Brain microvascular endothelial cell (primary cell): ENCODE measurements at regions not wholly inside any gene's neighbourhood (a gene's known extent, or its start where the extent isn't known, plus 50 kb on each side); places are given as distances from the start of the nearest gene placed in this dataset.

Experiments
- DNase-seq: peaks from one replicate; pipeline ENCODE4 v3.0.0-alpha.2; 2020
- H3K27ac ChIP-seq: fragments of 250-450 bp; sonication (Bioruptor Pico); 2 replicates; pipeline ENCODE4 v1.5.1; 2020; ENCODE audit warnings: mild to moderate bottlenecking, moderate library complexity
- H3K27me3 ChIP-seq: fragments of 250-450 bp; sonication (Bioruptor Pico); replicated peaks from 2 replicates; pipeline ENCODE4 v1.5.1; 2020; ENCODE audit warnings: mild to moderate bottlenecking
- H3K36me3 ChIP-seq: fragments of 250-450 bp; sonication (Bioruptor Pico); replicated peaks from 2 replicates; pipeline ENCODE4 v1.5.1; 2020; ENCODE audit warnings: mild to moderate bottlenecking
- H3K4me3 ChIP-seq: 2 replicates; pipeline ENCODE4 v1.5.1; 2011; ENCODE audit warnings: low read depth, mild to moderate bottlenecking, control low read depth, low read length, moderate library complexity
- in situ Hi-C: cut with HindIII; loops from 2 replicates; pipeline ENCODE4 v1.10.0; 2017; ENCODE audit warnings: low sequenced_read_pairs, low pct_ligation_motif_present
- TF ChIP-seq, protein P1 (sequence below): IDR thresholded peaks from 2 replicates; pipeline ENCODE4 v1.5.1; 2011; ENCODE audit warnings: low read depth, mild to moderate bottlenecking, moderate library complexity, low read length, control low read depth, inconsistent platforms; ENCODE audit errors: missing control alignments

- in situ Hi-C loops: no loop called here
- Histone ChIP-seq H3K27me3 (no peaks in the 10 kb centered on the region), H3K27ac (no peak overlapping the region), H3K36me3 (no peaks in the 10 kb centered on the region), H3K4me3 (no peak overlapping the region)
- TF ChIP-seq, protein P1, sequence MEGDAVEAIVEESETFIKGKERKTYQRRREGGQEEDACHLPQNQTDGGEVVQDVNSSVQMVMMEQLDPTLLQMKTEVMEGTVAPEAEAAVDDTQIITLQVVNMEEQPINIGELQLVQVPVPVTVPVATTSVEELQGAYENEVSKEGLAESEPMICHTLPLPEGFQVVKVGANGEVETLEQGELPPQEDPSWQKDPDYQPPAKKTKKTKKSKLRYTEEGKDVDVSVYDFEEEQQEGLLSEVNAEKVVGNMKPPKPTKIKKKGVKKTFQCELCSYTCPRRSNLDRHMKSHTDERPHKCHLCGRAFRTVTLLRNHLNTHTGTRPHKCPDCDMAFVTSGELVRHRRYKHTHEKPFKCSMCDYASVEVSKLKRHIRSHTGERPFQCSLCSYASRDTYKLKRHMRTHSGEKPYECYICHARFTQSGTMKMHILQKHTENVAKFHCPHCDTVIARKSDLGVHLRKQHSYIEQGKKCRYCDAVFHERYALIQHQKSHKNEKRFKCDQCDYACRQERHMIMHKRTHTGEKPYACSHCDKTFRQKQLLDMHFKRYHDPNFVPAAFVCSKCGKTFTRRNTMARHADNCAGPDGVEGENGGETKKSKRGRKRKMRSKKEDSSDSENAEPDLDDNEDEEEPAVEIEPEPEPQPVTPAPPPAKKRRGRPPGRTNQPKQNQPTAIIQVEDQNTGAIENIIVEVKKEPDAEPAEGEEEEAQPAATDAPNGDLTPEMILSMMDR: no peak
- DNase-seq: peak; percentile 41
Observed at GRCh38 chr2:182616471-182617393, 99.3 kb upstream of the DNAJC10 start.

DNA sequence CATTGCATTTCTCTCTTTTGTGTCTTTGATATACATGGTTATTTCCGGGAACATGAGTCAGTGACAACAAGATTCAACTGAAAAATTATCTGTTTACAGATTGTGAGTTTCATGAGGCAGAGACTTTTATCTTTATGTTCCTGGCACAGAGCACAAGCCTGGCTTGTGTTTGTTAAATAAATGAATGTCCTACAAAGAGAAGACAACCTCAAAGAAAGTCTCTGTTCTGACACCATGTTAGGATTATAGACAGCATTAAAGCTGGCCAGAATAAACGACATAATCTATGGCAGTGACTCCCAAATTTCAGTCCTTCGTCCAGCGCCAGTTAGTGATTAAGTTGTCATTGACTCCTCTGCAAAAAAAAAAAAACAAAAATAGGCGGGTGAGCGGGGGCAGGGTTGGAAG is 97.4 kb upstream of the DNAJC10 start:
- TF ChIP-seq, protein P1: no peak
- H3K36me3 ChIP-seq: no peaks in the 10 kb centered on the region
- DNase-seq: no peak
- in situ Hi-C loops: no loop called here
- H3K4me3 ChIP-seq: no peak overlapping the region
- H3K27ac ChIP-seq: no peak overlapping the region
- no peaks in the 10 kb centered on the region for H3K27me3 ChIP-seq

DNA sequence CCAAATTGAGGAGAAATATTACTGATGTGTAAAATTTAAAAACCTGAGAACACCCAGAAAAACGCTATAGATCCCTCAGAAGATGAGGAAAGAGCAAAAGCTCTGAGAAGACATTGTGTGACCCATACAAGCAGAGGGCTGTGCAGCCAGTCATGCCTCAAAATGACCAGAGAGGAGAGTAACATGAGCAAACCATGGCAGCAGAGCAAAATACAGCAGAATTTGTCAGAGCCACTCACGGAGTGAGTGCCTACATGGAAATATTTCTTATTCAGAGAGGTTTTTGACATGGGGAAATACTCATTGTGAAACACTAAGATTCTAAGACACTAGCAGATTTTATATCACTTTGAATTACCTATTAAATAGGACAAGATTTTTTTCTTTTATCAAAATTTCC is 96.8 kb upstream of the DNAJC10 start:
- H3K4me3 ChIP-seq: no peak overlapping the region
- in situ Hi-C loops: no loop called here

DNA sequence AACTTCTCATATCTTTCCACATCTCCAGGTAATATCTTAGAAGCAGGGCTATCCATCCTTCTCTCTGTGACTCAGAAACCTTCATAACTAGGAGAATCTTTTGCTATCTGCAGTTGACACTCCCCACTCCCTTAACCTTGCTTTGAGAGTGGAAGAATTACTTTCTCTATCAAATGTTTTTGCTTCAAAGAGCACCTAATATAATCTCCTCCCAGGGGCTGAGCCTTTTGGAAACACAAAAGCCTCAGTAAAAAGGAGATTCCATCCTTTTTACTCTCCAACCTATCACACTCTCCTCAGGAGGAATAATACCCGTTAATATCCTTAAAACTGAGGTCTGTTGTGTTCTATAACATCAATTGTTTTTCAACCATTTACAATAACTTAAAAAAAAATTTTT is 94.9 kb upstream of the DNAJC10 start:
- Histone ChIP-seq H3K4me3 (no peak overlapping the region), H3K27me3 (no peaks in the 10 kb centered on the region), H3K27ac (no peak overlapping the region), H3K36me3 (no peaks in the 10 kb centered on the region)
- TF ChIP-seq, protein P1: no peak
- in situ Hi-C loops: no loop called here
- DNase-seq: no peak

More for the DNA sequence above, 96.8 kb upstream of the DNAJC10 start:
- DNase-seq: no peak
- TF ChIP-seq, protein P1: no peak
- H3K27ac ChIP-seq: no peak overlapping the region
- H3K27me3 ChIP-seq: no peaks in the 10 kb centered on the region
- H3K36me3 ChIP-seq: no peaks in the 10 kb centered on the region

GRCh38 chr2:182621810-182622209 is 94.2 kb upstream of the DNAJC10 start:
- Histone ChIP-seq H3K4me3 (no peak overlapping the region), H3K36me3 (no peaks in the 10 kb centered on the region), H3K27ac (no peak overlapping the region), H3K27me3 (no peaks in the 10 kb centered on the region)
- DNase-seq: no peak
- in situ Hi-C loops: no loop called here
- TF ChIP-seq, protein P1: no peak
